GM12891 (cell line): ENCODE measurements at regions not wholly inside any gene's neighbourhood (a gene's known extent, or its start where the extent isn't known, plus 50 kb on each side); places are given as distances from the start of the nearest gene placed in this dataset.
A peak's percentile ranks its signal among the peaks of the same experiment; 100 is the strongest.

ENCODE experiments used
- DNase-seq: peaks from one replicate; pipeline ENCODE4 v3.0.0; 2011; ENCODE audit warnings: low spot score; ENCODE audit not compliant: insufficient read length
- FAIRE-seq: peaks from 2 replicates; lab custom pipeline; 2011; peaks lifted over from hg19 to GRCh38; lab: Jason Lieb, UNC
- PAX5 ChIP-seq: IDR thresholded peaks from 2 replicates; pipeline ENCODE4 v1.6.1; 2011; ENCODE audit warnings: low read length, moderate library complexity, mild to moderate bottlenecking; ENCODE audit not compliant: insufficient read depth, severe bottlenecking
- POLR2A ChIP-seq: IDR thresholded peaks from 2 replicates; pipeline ENCODE4 v1.6.1; 2011; ENCODE audit warnings: low read depth, low read length, control low read depth
- POLR2AphosphoS5 ChIP-seq: IDR thresholded peaks from 2 replicates; pipeline ENCODE4 v1.6.1; 2011; ENCODE audit warnings: low read depth, low read length, control low read depth
- POU2F2 ChIP-seq: IDR thresholded peaks from 2 replicates; pipeline ENCODE4 v1.6.1; 2011; ENCODE audit warnings: low read depth, mild to moderate bottlenecking, control low read depth, low read length, moderate library complexity
- SPI1 ChIP-seq: IDR thresholded peaks from 2 replicates; pipeline ENCODE4 v1.6.1; 2011; ENCODE audit warnings: low read depth, low read length, control low read depth
- TAF1 ChIP-seq: IDR thresholded peaks from 2 replicates; pipeline ENCODE4 v1.6.1; 2011; ENCODE audit warnings: low read depth, low read length, control low read depth

GRCh38 chr2:239674101-239674980 is 273.5 kb upstream of the HDAC4 start:
- no peak for FAIRE-seq
- TF ChIP-seq PAX5: no peak
- no peak for TF ChIP-seq SPI1
- no peak for TF ChIP-seq TAF1
- TF ChIP-seq POLR2A: no peak
- no peak for TF ChIP-seq POU2F2
- TF ChIP-seq POLR2AphosphoS5: no peak
- no peak for DNase-seq

DNA sequence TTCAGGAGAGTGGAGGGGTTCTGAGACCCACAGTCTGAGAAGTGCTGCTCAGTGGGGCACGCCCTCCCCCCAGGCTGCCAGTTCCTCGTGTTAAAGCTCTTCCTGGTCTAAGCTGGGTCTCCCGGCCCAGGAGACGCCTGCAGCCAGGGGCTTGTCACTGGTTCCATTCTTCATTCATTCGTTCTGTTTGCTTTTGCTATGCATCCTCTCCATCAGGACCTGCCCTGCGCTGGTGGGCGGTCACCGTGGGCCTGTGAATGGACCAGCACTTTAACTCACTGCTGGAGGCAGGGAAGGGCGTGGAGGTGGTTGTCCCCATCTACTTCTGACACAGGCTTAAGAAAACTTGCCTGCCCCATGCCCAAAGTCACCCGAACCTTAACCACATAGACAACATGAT is 272.8 kb upstream of the HDAC4 start:
- TF ChIP-seq POLR2A: no peak
- DNase-seq (no peak), FAIRE-seq (no peak)

GRCh38 chr2:239671916-239672849 is 271.4 kb upstream of the HDAC4 start:
- TF ChIP-seq POLR2A: no peak
- TF ChIP-seq SPI1: no peak
- no peak for TF ChIP-seq TAF1
- no peak for TF ChIP-seq PAX5
- TF ChIP-seq POLR2AphosphoS5: no peak
- no peak for TF ChIP-seq POU2F2
- FAIRE-seq: no peak
- no peak for DNase-seq

DNA sequence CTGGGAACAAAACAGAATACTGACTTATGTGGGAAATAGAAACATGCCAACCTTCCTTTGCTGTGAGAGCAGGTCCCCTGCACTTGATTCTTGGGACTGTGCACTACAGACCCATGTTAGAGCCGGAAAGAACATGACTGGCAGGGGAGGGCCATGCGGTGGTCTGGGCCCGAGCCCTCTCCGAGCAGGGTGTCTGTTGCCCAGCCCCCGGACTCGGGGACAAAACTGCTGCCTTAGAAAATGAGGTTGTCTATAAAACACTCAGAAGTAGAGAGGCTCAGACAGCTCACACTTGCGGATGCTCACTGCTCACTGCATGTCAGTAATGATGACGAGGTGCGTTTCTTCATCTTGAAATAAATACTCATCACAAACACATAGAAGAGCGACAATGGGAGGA is 270.7 kb upstream of the HDAC4 start:
- TF ChIP-seq SPI1: no peak
- no peak for TF ChIP-seq POLR2A
- no peak for TF ChIP-seq TAF1
- no peak for TF ChIP-seq PAX5
- TF ChIP-seq POU2F2: no peak
- TF ChIP-seq POLR2AphosphoS5: no peak
- FAIRE-seq: no peak
- DNase-seq: no peak

DNA sequence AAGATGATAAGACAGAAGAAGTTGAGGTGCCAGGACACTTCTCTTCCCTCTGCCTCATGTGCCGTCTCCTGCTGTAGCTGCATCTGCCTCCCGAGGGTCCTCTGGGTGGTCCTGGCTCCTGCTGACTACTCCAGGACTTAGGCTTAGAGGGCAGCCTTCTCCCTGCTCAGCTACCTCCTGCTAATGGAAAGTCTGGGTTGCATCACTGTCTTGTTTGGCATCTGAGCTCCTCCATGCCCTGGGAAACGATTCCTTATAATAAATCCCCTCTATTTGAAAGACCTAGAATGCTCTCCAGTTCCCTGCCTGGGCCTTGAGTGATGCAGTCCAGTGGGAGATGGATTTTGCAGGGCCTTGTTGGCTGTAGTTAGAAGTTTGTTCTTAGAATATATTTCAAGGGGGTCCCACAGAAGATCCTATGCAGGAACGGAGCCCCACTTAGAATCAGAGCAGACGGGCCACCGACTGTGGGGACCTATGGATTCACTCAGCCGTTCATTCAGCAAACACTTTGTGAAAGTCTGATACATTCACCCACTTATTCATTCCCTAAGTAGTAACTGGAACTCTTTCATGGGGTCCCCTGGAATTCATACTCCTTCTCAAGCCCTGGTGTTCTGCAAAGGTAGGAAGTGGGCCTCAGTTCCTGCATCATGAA is 269.8 kb upstream of the HDAC4 start:
- TF ChIP-seq SPI1: no peak
- TF ChIP-seq POU2F2: no peak
- TF ChIP-seq TAF1: no peak
- TF ChIP-seq POLR2AphosphoS5: no peak
- no peak for TF ChIP-seq POLR2A
- DNase-seq: no peak
- no peak for FAIRE-seq

GRCh38 chr2:239669899-239670460 is 269.2 kb upstream of the HDAC4 start:
- FAIRE-seq (no peak), DNase-seq (no peak)
- TF ChIP-seq SPI1: no peak
- TF ChIP-seq POU2F2: no peak
- no peak for TF ChIP-seq TAF1

DNA sequence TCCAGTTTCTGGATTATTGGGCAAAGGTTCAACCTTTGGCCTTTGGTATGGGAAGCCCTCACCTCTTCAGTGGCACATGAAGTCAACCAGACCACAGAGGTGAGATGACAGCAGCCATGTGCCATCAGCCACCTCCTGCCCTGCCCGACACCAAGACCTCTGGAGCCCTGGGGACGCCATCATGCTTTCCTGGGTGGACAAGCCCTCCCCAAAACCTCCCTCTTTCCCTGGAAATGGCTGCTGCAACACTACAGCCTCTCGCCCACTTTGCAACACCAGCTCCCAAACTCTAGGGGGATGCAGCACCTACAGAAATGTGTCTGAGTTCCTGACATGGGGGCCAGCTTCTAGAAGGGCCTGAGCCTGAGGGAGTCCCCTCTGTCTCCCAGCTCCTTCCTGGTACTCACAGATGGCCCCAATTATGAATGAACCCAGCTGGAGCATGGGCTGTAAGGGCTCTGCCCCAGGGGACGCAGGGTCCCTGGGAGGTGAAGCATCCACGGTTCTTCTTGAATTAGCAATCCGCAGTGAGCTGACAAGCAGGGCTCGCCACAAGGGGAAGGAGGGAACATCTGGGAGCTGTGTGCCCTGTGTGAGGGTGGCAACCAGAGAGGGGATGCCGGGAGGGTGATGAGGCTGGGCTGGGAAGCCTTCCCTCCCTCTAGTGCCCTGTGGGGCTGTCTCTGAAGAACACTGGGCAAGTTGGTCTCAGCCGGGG is 268.5 kb upstream of the HDAC4 start:
- TF ChIP-seq SPI1 (no peak), POLR2AphosphoS5 (no peak), PAX5 (no peak), POLR2A (no peak)
- no peak for FAIRE-seq

GRCh38 chr2:239668651-239669050 is 267.8 kb upstream of the HDAC4 start:
- DNase-seq: no peak
- TF ChIP-seq SPI1 (no peak), TAF1 (no peak), PAX5 (no peak), POLR2A (no peak), POU2F2 (no peak), POLR2AphosphoS5 (no peak)
- FAIRE-seq: peak; percentile 51

More for the DNA sequence above, 268.5 kb upstream of the HDAC4 start:
- no peak for DNase-seq

GRCh38 chr2:239668042-239668441 is 267.2 kb upstream of the HDAC4 start:
- FAIRE-seq (no peak), DNase-seq (no peak)
- no peak for TF ChIP-seq POLR2A
- TF ChIP-seq TAF1: no peak

- TF ChIP-seq TAF1: no peak
- no peak for TF ChIP-seq POLR2A
- TF ChIP-seq POU2F2: no peak
- no peak for TF ChIP-seq PAX5
- no peak for TF ChIP-seq POLR2AphosphoS5
- TF ChIP-seq SPI1: no peak
- no peak for DNase-seq
- no peak for FAIRE-seq
Measured at GRCh38 chr2:239667431-239667985, 266.7 kb upstream of the HDAC4 start.
